ENCODE measurements at regions not wholly inside any gene's neighbourhood (a gene's known extent, or its start where the extent isn't known, plus 50 kb on each side); places are given as distances from the start of the nearest gene placed in this dataset.

- no peak for TF ChIP-seq CTCF (IDR thresholded peaks at IDR 0.05)
- TF ChIP-seq EP300 (IDR thresholded peaks at IDR 0.05), result no peak
- no peak for TF ChIP-seq POLR2A (IDR thresholded peaks at IDR 0.05; ENCODE audit: low read depth)
- TF ChIP-seq POLR2AphosphoS5 (IDR thresholded peaks at IDR 0.05), result no peak
Measured at GRCh38 chr9:38328765-38329164, 63.7 kb upstream of the ALDH1B1 start.
